Epithelial cell of proximal tubule (primary cell): ENCODE measurements at regions not wholly inside any gene's neighbourhood (a gene's known extent, or its start where the extent isn't known, plus 50 kb on each side); places are given as distances from the start of the nearest gene placed in this dataset.

Source experiments
- DNase-seq: peaks from one replicate; pipeline ENCODE4 v3.0.0-alpha.2; 2011; ENCODE audit warnings: low read depth
- H3K4me3 ChIP-seq: 2 replicates; pipeline ENCODE4 v1.5.1; 2011; ENCODE audit warnings: low read depth, mild to moderate bottlenecking, low read length
- TF ChIP-seq, protein P1 (sequence below): conservative IDR thresholded peaks from 2 replicates; pipeline ENCODE4 v1.5.1; 2012; ENCODE audit warnings: low read depth, mild to moderate bottlenecking, low read length

DNA sequence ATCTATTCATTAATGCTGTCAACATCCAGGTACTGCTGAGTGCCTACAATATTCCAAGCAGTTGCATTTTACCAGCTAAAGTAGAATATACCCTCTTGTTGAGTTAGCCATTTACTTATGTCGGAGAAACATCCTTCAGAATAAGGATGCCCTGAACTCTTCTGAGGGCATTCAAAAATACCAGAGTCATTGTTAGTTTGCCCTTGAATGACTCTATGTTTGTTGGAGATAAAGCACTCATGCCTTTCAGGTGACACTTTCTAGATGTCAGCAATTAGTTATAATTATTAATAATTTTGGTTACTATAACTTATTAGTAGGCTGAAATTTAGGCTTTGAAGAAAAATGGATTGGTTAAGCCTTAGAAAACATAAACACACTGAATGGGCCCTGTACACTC lies 286.2 kb upstream of the STXBP5 start:
- DNase-seq: no peak
- H3K4me3 ChIP-seq: no peak overlapping the region
- TF ChIP-seq, protein P1, sequence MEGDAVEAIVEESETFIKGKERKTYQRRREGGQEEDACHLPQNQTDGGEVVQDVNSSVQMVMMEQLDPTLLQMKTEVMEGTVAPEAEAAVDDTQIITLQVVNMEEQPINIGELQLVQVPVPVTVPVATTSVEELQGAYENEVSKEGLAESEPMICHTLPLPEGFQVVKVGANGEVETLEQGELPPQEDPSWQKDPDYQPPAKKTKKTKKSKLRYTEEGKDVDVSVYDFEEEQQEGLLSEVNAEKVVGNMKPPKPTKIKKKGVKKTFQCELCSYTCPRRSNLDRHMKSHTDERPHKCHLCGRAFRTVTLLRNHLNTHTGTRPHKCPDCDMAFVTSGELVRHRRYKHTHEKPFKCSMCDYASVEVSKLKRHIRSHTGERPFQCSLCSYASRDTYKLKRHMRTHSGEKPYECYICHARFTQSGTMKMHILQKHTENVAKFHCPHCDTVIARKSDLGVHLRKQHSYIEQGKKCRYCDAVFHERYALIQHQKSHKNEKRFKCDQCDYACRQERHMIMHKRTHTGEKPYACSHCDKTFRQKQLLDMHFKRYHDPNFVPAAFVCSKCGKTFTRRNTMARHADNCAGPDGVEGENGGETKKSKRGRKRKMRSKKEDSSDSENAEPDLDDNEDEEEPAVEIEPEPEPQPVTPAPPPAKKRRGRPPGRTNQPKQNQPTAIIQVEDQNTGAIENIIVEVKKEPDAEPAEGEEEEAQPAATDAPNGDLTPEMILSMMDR: no peak

DNA sequence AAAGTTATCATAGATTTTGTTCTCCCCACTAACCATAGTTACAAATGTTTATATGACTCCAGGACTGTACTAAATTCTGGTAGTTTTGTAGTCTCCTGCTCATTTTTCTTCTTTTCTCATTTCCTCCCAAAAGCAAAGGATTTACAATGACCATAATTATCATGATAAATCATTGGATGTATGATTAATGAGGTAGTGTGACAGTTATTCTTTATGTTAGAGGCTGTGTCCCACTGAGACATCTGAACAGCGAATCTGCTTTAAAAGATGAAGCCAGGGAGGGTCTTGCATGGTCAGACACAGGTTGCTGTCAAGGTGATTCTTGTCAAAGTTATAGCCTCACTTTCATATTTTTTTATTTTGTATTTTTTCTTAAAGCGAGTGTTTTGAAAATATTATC lies 285.2 kb upstream of the STXBP5 start:
- TF ChIP-seq, protein P1: no peak
- DNase-seq: no peak
- H3K4me3 ChIP-seq: no peak overlapping the region

DNA sequence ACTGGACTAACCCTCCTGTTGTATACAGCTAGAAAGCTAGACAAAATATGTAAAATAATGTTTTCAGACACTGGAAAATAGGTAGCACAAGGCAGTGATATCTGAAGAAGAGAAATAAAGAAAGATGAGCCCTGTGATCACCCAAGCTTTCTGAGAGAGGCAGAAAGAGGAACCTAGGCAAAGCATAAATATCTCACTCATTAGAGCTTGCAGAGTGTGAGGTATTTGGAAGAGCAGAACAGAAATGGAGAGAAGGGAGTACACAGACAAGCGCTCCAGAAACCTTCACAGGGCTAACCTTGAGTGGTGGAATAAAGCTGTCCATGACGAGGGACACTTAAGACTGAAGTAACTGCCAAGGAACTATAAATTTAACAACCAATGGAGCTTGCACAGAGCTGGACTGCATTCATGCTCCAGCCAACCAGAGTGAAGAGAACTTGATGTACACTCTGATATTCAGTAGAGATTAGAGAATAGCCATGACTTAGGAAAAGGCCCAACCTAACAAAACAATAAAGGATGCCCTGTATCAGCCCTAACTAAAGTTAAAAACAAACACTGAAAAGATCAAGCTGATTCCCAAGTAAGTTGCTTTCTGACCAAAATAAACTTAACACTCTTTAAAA lies 280.9 kb upstream of the STXBP5 start:
- DNase-seq: no peak
- H3K4me3 ChIP-seq: no peak overlapping the region
- TF ChIP-seq, protein P1: no peak

DNA sequence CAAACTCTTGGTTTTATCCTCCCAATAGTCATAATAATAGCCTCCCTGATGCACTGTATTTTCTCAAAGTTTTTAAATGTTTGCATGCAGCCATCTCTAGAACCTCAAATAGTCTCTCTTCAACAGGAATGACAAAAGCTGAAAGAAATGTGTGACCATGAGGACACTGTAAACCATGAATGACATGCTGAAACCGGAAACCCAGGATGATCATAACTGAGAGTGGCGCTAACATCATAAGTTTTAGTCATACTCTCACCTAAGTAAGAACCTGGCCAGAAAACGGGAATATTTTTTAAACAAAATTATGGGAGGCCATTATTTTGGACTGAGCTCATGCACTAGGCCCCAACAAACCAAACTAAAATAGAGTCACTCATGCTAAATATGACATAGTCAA lies 278.4 kb upstream of the STXBP5 start:
- DNase-seq: no peak
- TF ChIP-seq, protein P1: no peak
- H3K4me3 ChIP-seq: no peak overlapping the region

DNA sequence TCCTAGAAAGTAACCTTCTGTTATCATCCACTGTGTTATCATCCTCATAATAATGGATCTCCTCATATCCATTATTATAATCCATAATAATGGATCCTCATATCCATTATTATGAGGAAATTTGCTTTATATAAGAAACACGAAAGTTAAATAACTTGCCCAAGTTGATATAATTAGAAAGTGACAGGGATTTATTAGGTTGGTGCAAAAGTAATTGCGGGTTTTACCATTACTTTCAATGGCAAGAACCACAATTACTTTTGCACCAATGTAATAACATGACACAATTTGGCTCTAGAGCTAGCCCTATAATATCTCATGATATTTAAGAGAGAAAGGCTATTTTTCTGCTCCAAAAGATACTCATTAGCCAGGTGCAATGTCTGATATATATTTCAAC lies 275.7 kb upstream of the STXBP5 start:
- TF ChIP-seq, protein P1: no peak
- no peak for DNase-seq

DNA sequence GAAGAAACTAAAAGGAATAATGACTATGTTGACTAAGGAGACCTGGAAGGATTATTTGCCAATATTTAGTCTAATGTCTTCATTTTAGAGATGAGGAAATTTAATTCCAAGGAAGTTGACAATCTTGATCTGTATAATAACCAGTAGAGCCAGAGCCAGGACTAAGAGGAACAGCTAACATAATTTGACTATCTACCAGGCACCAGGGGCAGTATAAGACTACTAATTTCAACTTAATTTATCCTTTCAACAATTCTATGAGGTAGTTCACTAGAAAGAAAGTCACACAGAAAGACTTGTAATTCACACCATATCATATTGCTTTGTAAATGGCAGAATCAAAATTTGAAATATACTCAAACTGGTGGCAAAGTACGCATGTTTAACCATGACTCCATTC lies 273.0 kb upstream of the STXBP5 start:
- no peak for DNase-seq
- TF ChIP-seq, protein P1: no peak
- H3K4me3 ChIP-seq: no peak overlapping the region

More for the DNA sequence above, 275.7 kb upstream of the STXBP5 start:
- no peak overlapping the region for H3K4me3 ChIP-seq

DNA sequence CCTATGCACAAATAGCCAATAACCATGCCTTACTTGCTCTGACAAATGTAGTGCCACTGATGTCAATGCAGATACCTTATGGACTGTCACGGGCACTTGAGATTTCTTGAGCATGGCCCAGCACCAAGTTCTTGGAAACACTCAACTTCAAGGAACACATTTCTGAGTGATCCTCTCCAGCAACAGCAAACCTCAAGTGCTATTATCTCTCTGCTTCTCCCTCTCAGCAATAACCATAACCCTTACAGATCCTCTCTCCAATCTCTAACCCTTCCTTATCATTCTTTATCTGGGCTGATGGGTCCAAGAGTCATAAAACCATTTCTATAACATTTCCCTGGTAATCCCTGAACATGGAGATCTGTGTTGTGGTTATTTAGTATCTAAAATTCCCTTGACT lies 266.9 kb upstream of the STXBP5 start:
- no peak overlapping the region for H3K4me3 ChIP-seq
- TF ChIP-seq, protein P1: no peak

More for the DNA sequence above, 266.9 kb upstream of the STXBP5 start:
- DNase-seq: no peak
